ENCODE measurements at regions not wholly inside any gene's neighbourhood (a gene's known extent, or its start where the extent isn't known, plus 50 kb on each side); places are given as distances from the start of the nearest gene placed in this dataset.

- no peak for TF ChIP-seq POLR2A (IDR thresholded peaks at IDR 0.05)
- TF ChIP-seq, protein P1, sequence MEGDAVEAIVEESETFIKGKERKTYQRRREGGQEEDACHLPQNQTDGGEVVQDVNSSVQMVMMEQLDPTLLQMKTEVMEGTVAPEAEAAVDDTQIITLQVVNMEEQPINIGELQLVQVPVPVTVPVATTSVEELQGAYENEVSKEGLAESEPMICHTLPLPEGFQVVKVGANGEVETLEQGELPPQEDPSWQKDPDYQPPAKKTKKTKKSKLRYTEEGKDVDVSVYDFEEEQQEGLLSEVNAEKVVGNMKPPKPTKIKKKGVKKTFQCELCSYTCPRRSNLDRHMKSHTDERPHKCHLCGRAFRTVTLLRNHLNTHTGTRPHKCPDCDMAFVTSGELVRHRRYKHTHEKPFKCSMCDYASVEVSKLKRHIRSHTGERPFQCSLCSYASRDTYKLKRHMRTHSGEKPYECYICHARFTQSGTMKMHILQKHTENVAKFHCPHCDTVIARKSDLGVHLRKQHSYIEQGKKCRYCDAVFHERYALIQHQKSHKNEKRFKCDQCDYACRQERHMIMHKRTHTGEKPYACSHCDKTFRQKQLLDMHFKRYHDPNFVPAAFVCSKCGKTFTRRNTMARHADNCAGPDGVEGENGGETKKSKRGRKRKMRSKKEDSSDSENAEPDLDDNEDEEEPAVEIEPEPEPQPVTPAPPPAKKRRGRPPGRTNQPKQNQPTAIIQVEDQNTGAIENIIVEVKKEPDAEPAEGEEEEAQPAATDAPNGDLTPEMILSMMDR (IDR thresholded peaks at IDR 0.05): no peak
Observed at GRCh38 chr10:43817368-43817767, 168.7 kb upstream of the ZNF32 start.
